ENCODE measurements at regions not wholly inside any gene's neighbourhood (a gene's known extent, or its start where the extent isn't known, plus 50 kb on each side); places are given as distances from the start of the nearest gene placed in this dataset.

DNA sequence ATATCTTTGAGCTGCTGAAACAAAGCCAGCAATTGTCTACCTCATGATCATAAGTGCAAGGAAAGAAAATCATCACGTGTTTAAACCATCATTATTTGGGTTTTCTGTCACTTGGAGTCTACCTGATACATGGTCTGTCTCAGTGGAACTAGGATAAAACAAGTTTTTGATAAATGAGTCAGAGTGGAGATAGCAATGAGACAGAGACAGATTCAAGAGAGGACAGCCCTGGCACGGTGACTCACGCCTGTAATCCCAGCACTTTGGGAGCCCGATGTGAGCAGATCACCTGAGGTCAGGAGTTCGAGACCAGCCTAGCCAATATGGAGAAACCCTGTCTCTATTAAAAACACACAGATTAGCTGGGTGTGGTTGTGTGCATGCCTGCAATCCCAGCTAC is 93.8 kb downstream of the PMAIP1 start:
- Histone ChIP-seq H3K4me3 (replicated peaks in 1 of 3) (no peak overlapping the region), H3K27me3 (no peaks in the 10 kb centered on the region), H3K27ac (no peak overlapping the region), H3K36me3 (no peaks in the 10 kb centered on the region), H3K4me1 (no peaks in the 10 kb centered on the region), H3K9me3 (no peaks in the 10 kb centered on the region)
- WGBS, 2 donors: 87 to 88% methylated on average over 5 of the region's 5 CpGs
- no peak for TF ChIP-seq POLR2A (IDR thresholded peaks at IDR 0.05)
- TF ChIP-seq, protein P1, sequence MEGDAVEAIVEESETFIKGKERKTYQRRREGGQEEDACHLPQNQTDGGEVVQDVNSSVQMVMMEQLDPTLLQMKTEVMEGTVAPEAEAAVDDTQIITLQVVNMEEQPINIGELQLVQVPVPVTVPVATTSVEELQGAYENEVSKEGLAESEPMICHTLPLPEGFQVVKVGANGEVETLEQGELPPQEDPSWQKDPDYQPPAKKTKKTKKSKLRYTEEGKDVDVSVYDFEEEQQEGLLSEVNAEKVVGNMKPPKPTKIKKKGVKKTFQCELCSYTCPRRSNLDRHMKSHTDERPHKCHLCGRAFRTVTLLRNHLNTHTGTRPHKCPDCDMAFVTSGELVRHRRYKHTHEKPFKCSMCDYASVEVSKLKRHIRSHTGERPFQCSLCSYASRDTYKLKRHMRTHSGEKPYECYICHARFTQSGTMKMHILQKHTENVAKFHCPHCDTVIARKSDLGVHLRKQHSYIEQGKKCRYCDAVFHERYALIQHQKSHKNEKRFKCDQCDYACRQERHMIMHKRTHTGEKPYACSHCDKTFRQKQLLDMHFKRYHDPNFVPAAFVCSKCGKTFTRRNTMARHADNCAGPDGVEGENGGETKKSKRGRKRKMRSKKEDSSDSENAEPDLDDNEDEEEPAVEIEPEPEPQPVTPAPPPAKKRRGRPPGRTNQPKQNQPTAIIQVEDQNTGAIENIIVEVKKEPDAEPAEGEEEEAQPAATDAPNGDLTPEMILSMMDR (IDR thresholded peaks at IDR 0.05): no peak
- no peak for DNase-seq
- intact Hi-C loops (cut with DNase I): loop anchor here (5.0 kb wide), 1 partner anchor 559 kb away; no protein-coding TSS in a partner anchor

DNA sequence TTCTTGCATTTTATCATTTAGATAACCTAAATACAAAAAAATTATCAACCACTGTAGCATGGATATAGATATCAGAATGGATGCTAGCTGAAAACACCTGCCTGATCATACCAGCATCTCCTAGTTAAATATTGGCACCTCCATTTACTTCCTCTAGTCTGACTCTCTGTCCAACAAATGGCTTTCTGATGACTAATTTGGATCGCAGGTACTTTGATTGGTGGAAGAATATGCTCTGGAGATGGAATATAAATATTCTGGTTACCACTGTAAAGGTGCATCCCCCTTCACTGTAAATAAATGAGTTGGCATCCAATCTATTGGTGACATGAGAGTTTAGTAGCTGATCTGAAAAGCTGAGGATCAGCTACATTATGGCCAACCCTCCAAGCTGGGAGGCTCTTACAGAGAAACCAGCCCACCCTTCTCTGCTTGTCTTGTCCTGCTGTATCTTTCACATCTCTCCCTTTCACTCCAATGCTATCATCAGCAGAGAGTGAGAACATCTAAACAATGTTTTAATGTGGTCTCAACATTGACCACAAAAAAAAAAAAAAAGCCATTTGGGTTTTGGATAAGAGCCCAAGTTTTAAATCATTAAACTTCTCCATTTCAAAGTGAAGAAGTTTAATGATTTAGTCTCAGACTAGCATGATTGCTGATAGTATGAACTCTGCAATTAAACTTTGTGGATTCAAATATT is 90.5 kb downstream of the PMAIP1 start:
- H3K9me3 ChIP-seq: no peaks in the 10 kb centered on the region
- no peak overlapping the region for H3K4me3 ChIP-seq (replicated peaks in 1 of 3)
- WGBS, 2 donors: 92 to 96% methylated on average over 1 of the region's 1 CpG
- no peak overlapping the region for H3K27ac ChIP-seq
- no peaks in the 10 kb centered on the region for H3K36me3 ChIP-seq
- no peaks in the 10 kb centered on the region for H3K4me1 ChIP-seq
- TF ChIP-seq, protein P1 (IDR thresholded peaks at IDR 0.05): no peak
- TF ChIP-seq POLR2A (IDR thresholded peaks at IDR 0.05): no peak
- intact Hi-C loops (cut with DNase I): loop anchor here (5.0 kb wide), 1 partner anchor 562 kb away; no protein-coding TSS in a partner anchor
- no peak for DNase-seq
- H3K27me3 ChIP-seq: no peaks in the 10 kb centered on the region

DNA sequence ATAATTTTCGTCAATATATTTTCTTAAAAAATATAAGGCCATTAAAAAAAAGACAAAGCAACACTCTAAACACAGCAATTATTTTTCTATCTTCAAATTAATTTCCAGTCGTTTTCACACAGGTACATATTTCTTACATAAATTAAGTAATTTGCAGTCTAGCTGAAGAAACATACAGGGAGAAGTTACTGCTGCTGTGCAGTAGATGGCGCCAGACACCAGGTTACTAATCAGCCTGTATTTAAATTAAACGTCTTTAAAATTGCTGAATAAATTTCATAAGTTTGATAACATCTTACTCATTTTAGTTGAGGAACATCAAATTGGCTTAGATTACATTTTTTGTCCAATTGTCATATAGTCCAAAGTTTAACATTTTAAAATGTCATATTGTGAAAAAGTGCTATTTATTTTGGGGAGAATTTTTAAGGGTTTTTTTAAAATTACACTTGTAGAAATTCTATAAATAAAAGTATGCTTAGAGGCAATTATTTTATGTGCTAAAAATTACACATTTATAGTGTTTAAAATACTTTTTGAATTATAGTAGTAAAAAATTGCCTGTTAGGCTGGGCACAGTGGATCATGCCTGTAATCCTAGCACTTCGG is 88.4 kb downstream of the PMAIP1 start:
- Histone ChIP-seq H3K27ac (no peak overlapping the region), H3K9me3 (no peaks in the 10 kb centered on the region), H3K36me3 (no peaks in the 10 kb centered on the region), H3K4me1 (no peaks in the 10 kb centered on the region), H3K4me3 (replicated peaks in 1 of 3) (no peak overlapping the region), H3K27me3 (no peaks in the 10 kb centered on the region)
- TF ChIP-seq, protein P1 (IDR thresholded peaks at IDR 0.05): peak; percentile 75 to 95 (median 88)
- TF ChIP-seq POLR2A (IDR thresholded peaks at IDR 0.05): no peak
- intact Hi-C loops (cut with DNase I): no loop called here
- WGBS, 2 donors: 18 to 21% methylated on average over 5 of the region's 5 CpGs
- peak; percentile 39 to 62 for DNase-seq

DNA sequence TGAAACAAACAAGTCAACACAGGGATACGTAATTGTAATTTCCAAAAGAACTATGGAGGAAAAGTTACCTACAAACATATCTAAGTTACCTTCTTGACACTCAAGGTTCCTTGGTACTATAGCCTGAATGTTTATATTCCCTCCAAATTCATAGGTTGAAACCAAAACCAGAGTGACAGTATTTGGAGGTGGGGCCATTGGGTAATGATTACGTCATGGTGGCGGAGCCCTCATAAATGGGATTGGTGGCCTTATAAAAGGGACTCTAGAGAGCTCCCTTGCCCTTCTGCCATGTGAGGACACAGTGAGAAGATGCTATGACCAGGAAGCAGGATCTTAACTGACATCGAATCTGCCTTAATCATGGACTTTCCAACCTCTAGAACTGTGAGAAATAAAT is 87.3 kb downstream of the PMAIP1 start:
- no peak for DNase-seq
- Histone ChIP-seq H3K4me1 (no peaks in the 10 kb centered on the region), H3K27me3 (no peaks in the 10 kb centered on the region), H3K4me3 (replicated peaks in 1 of 3) (no peak overlapping the region), H3K9me3 (no peaks in the 10 kb centered on the region), H3K27ac (no peak overlapping the region), H3K36me3 (no peaks in the 10 kb centered on the region)
- TF ChIP-seq, protein P1 (IDR thresholded peaks at IDR 0.05): no peak
- TF ChIP-seq POLR2A (IDR thresholded peaks at IDR 0.05): no peak
- intact Hi-C loops (cut with DNase I): no loop called here
- WGBS, 2 donors: 67 to 76% methylated on average over 4 of the region's 4 CpGs

DNA sequence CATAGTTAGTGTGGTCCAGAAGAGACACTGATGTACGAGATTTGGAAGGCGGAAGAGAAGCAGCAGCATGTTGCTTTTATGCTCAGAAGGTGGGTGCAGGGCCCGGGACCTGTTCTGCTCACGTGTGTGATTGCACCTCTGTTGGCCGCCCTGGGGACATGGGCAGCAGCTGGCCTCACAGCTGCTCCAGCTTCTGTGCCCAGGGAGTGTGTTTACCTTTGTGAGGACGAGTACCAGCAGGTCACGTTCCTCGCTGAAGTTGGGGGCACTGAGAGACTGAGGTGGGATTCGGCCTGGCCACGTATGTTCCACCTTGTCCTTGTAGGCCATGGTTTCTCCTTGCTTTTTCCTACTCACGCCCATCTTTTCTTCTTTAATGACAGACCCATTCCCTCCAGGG is 86.3 kb downstream of the PMAIP1 start:
- 74 to 84% methylated on average over 8 to 11 of the region's 11 CpGs for WGBS, 2 donors
- no peaks in the 10 kb centered on the region for H3K9me3 ChIP-seq
- intact Hi-C loops (cut with DNase I): no loop called here
- H3K36me3 ChIP-seq: no peaks in the 10 kb centered on the region
- no peak overlapping the region for H3K4me3 ChIP-seq (replicated peaks in 1 of 3)
- no peaks in the 10 kb centered on the region for H3K4me1 ChIP-seq
- DNase-seq: no peak
- no peaks in the 10 kb centered on the region for H3K27me3 ChIP-seq
- TF ChIP-seq POLR2A (IDR thresholded peaks at IDR 0.05): no peak
- H3K27ac ChIP-seq: no peak overlapping the region
